AG10803 (cell line): ENCODE measurements at regions not wholly inside any gene's neighbourhood (a gene's known extent, or its start where the extent isn't known, plus 50 kb on each side); places are given as distances from the start of the nearest gene placed in this dataset.

Experiments
- DNase-seq: peaks from one replicate; pipeline ENCODE4 v3.0.0; 2010; ENCODE audit warnings: low read depth
- H3K4me3 ChIP-seq: 2 replicates; pipeline ENCODE4 v1.5.1; 2011; ENCODE audit warnings: mild to moderate bottlenecking, low read length, control low read depth
- CTCF ChIP-seq: conservative IDR thresholded peaks from 2 replicates; pipeline ENCODE4 v1.5.1; 2011; ENCODE audit warnings: mild to moderate bottlenecking, low read length, control low read depth, inconsistent platforms

- H3K4me3 ChIP-seq, result no peak overlapping the region
- TF ChIP-seq CTCF, result no peak
- no peak for DNase-seq
Observed at GRCh38 chr2:61679096-61679495, 140.9 kb upstream of the XPO1 start.

- TF ChIP-seq CTCF, result no peak
- no peak overlapping the region for H3K4me3 ChIP-seq
- no peak for DNase-seq
Observed at GRCh38 chr2:61677942-61678341, 139.8 kb upstream of the XPO1 start.

GRCh38 chr2:61677306-61677705 lies 139.2 kb upstream of the XPO1 start:
- DNase-seq, result no peak
- no peak for TF ChIP-seq CTCF
- H3K4me3 ChIP-seq, result no peak overlapping the region

GRCh38 chr2:61675204-61675603 lies 137.0 kb upstream of the XPO1 start:
- H3K4me3 ChIP-seq, result no peak overlapping the region
- no peak for TF ChIP-seq CTCF
- DNase-seq, result no peak

- peak; percentile 12 for DNase-seq
- no peak overlapping the region; the same call in 1 of the 2 replicates for H3K4me3 ChIP-seq
- TF ChIP-seq CTCF, result no peak
Observed at GRCh38 chr2:61671561-61672315, 133.6 kb upstream of the XPO1 start.

GRCh38 chr2:61670591-61671501 lies 132.7 kb upstream of the XPO1 start:
- peak; percentile 40 for DNase-seq
- H3K4me3 ChIP-seq, result peak overlapping the region; percentile 32
- TF ChIP-seq CTCF, result no peak
